GM23338 (cell line): ENCODE measurements at regions not wholly inside any gene's neighbourhood (a gene's known extent, or its start where the extent isn't known, plus 50 kb on each side); places are given as distances from the start of the nearest gene placed in this dataset.

ENCODE experiments used
- ATAC-seq: fragments of 200-7000 bp; cut with Tn5 transposase; 3 replicates; pipeline ENCODE4 v1.9.1; 2020
- DNase-seq: peaks from one replicate; pipeline ENCODE4 v3.0.0-alpha.2; 2015; ENCODE audit warnings: low spot score
- H2AFZ ChIP-seq: fragments of 200-600 bp; sonication (generic); 2 replicates; pipeline ENCODE4 v1.8.0; 2016; ENCODE audit warnings: antibody characterized with exemption, mild to moderate bottlenecking, moderate library complexity
- H3F3A ChIP-seq: fragments of 200-600 bp; sonication (generic); replicated peaks from 2 replicates; pipeline ENCODE4 v1.8.0; 2017; ENCODE audit warnings: antibody characterized with exemption, mixed run types, low read depth
- H3K27ac ChIP-seq: fragments of 200-600 bp; sonication (generic); 2 replicates; pipeline ENCODE4 v1.6.1; 2016; ENCODE audit warnings: low read depth
- H3K27me3 ChIP-seq: fragments of 200-600 bp; sonication (generic); 2 replicates; pipeline ENCODE4 v1.8.0; 2016; ENCODE audit warnings: mild to moderate bottlenecking, mixed run types, moderate library complexity; ENCODE audit not compliant: insufficient read depth
- H3K36me3 ChIP-seq: fragments of 200-600 bp; sonication (generic); 2 replicates; pipeline ENCODE4 v1.8.0; 2016; ENCODE audit warnings: mild to moderate bottlenecking; ENCODE audit not compliant: insufficient read depth
- H3K4me1 ChIP-seq: fragments of 200-600 bp; sonication (generic); 2 replicates; pipeline ENCODE4 v1.8.0; 2016; ENCODE audit warnings: mild to moderate bottlenecking, moderate library complexity; ENCODE audit not compliant: insufficient read depth
- H3K4me2 ChIP-seq: fragments of 200-600 bp; sonication (generic); 2 replicates; pipeline ENCODE4 v1.7.1; 2017; ENCODE audit warnings: mixed run types
- H3K4me3 ChIP-seq: fragments of 200-600 bp; sonication (generic); 2 replicates; pipeline ENCODE4 v1.6.1; 2016; ENCODE audit warnings: mixed run types
- H3K79me2 ChIP-seq: fragments of 200-600 bp; sonication (generic); replicated peaks from 2 replicates; pipeline ENCODE4 v1.8.0; 2017; ENCODE audit warnings: mild to moderate bottlenecking; ENCODE audit not compliant: insufficient read depth
- H3K9me2 ChIP-seq: fragments of 200-600 bp; sonication (generic); 2 replicates; pipeline ENCODE4 v1.8.0; 2017; ENCODE audit not compliant: insufficient read depth
- H4K20me1 ChIP-seq: fragments of 200-600 bp; sonication (generic); replicated peaks from 2 replicates; pipeline ENCODE4 v1.8.0; 2017; ENCODE audit warnings: mild to moderate bottlenecking; ENCODE audit not compliant: insufficient read depth
- H3K27ac Mint-ChIP-seq: 2 replicates; pipeline ENCODE4 v1.8.0; 2020; ENCODE audit warnings: inconsistent platforms, mild to moderate bottlenecking, moderate library complexity, mixed read lengths
- H3K27me3 Mint-ChIP-seq: 3 replicates; pipeline ENCODE4 v1.8.0; 2022; ENCODE audit warnings: low read depth, mild to moderate bottlenecking, moderate library complexity, mixed read lengths, inconsistent platforms; ENCODE audit not compliant: insufficient read depth, poor library complexity
- H3K36me3 Mint-ChIP-seq: 3 replicates; pipeline ENCODE4 v1.8.0; 2021; ENCODE audit warnings: low read depth, mild to moderate bottlenecking, inconsistent platforms, moderate library complexity, mixed read lengths
- H3K4me1 Mint-ChIP-seq: 3 replicates; pipeline ENCODE4 v1.8.0; 2020; ENCODE audit warnings: mild to moderate bottlenecking, inconsistent platforms, mixed read lengths
- H3K4me3 Mint-ChIP-seq: 3 replicates; pipeline ENCODE4 v1.8.0; 2021; ENCODE audit warnings: moderate library complexity, mild to moderate bottlenecking, inconsistent platforms, mixed read lengths
- H3K9me3 Mint-ChIP-seq: 3 replicates; pipeline ENCODE4 v1.8.0; 2020; ENCODE audit warnings: moderate library complexity, mild to moderate bottlenecking, inconsistent platforms, mixed read lengths
- CREB1 ChIP-seq: fragments of 250-450 bp; sonication (Bioruptor Pico); IDR thresholded peaks from 2 replicates; pipeline ENCODE4 v1.5.0; 2020; ENCODE audit warnings: low read depth, mild to moderate bottlenecking, moderate library complexity
- EZH2 ChIP-seq: fragments of 200-600 bp; sonication (generic); IDR thresholded peaks from one replicate; pipeline ENCODE4 v1.8.0; 2017; ENCODE audit warnings: antibody characterized with exemption, mild to moderate bottlenecking, low read depth; ENCODE audit not compliant: unreplicated experiment
- JUNB ChIP-seq: IDR thresholded peaks from one replicate; pipeline ENCODE4 v1.6.1; 2016; ENCODE audit warnings: antibody characterized with exemption; ENCODE audit not compliant: unreplicated experiment
- NANOG ChIP-seq: IDR thresholded peaks from 2 replicates; pipeline ENCODE4 v1.6.1; 2016; ENCODE audit warnings: antibody characterized with exemption, borderline replicate concordance
- STAT1 ChIP-seq: IDR thresholded peaks from one replicate; pipeline ENCODE4 v1.6.1; 2016; ENCODE audit warnings: antibody characterized with exemption; ENCODE audit not compliant: unreplicated experiment
- ZNF462 ChIP-seq: fragments of 250-450 bp; sonication (Bioruptor Pico); IDR thresholded peaks from 2 replicates; pipeline ENCODE4 v1.5.0; 2020; ENCODE audit warnings: mild to moderate bottlenecking, moderate library complexity
- TF ChIP-seq, protein P1 (sequence below), 2 experiments: fragments of 200-600 bp in 1 of 2; sonication (generic) in 1 of 2; conservative IDR thresholded peaks; 2 replicates each; pipeline versions ENCODE4 v1.5.1 to v1.6.1; 2016 to 2017; ENCODE audit warnings: antibody characterized with exemption in 2 of 2, low read depth in 2 of 2, mild to moderate bottlenecking in 2 of 2, moderate library complexity in 1 of 2

- no peak for TF ChIP-seq ZNF462 (CRISPR knock-in tag)
- no peak for TF ChIP-seq NANOG
- no peak for TF ChIP-seq STAT1
- no peak for TF ChIP-seq JUNB
- TF ChIP-seq CREB1 (CRISPR knock-in tag): no peak
- TF ChIP-seq, protein P1, sequence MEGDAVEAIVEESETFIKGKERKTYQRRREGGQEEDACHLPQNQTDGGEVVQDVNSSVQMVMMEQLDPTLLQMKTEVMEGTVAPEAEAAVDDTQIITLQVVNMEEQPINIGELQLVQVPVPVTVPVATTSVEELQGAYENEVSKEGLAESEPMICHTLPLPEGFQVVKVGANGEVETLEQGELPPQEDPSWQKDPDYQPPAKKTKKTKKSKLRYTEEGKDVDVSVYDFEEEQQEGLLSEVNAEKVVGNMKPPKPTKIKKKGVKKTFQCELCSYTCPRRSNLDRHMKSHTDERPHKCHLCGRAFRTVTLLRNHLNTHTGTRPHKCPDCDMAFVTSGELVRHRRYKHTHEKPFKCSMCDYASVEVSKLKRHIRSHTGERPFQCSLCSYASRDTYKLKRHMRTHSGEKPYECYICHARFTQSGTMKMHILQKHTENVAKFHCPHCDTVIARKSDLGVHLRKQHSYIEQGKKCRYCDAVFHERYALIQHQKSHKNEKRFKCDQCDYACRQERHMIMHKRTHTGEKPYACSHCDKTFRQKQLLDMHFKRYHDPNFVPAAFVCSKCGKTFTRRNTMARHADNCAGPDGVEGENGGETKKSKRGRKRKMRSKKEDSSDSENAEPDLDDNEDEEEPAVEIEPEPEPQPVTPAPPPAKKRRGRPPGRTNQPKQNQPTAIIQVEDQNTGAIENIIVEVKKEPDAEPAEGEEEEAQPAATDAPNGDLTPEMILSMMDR (conservative IDR thresholded peaks at IDR 0.05; ENCODE audit: low read depth in 2 of 2): no peak
- TF ChIP-seq EZH2: no peak
Measured at GRCh38 chr7:70942791-70943190, 189.2 kb upstream of the GALNT17 start (continued).

GRCh38 chr7:70944516-70944915 lies 187.4 kb upstream of the GALNT17 start:
- H3K9me3 Mint-ChIP-seq: peaks cover 46% of the 10 kb centered on the region
- H3K4me3 Mint-ChIP-seq: no peak overlapping the region
- H3K9me2 ChIP-seq: peaks cover 3% of the 10 kb centered on the region; the same call in 1 of the 2 replicates
- no peaks in the 10 kb centered on the region for H3K4me1 ChIP-seq
- H3K79me2 ChIP-seq: no peaks in the 10 kb centered on the region
- H4K20me1 ChIP-seq: no peaks in the 10 kb centered on the region
- H3K4me3 ChIP-seq: no peak overlapping the region
- H3K4me1 Mint-ChIP-seq: no peaks in the 10 kb centered on the region; the same call in 2 of the 3 replicates
- no peaks in the 10 kb centered on the region for H3F3A ChIP-seq
- H3K36me3 Mint-ChIP-seq: peaks cover 20% of the 10 kb centered on the region; the same call in 2 of the 3 replicates
- DNase-seq: no peak
- no peaks in the 10 kb centered on the region for H3K27me3 ChIP-seq
- no peak for TF ChIP-seq ZNF462 (CRISPR knock-in tag)
- ATAC-seq: no peak
- no peak overlapping the region for H2AFZ ChIP-seq
- H3K27ac ChIP-seq: no peak overlapping the region
- H3K27ac Mint-ChIP-seq: no peak overlapping the region
- H3K27me3 Mint-ChIP-seq: peaks cover 2% of the 10 kb centered on the region
- H3K36me3 ChIP-seq: no peaks in the 10 kb centered on the region
- H3K4me2 ChIP-seq: no peak overlapping the region
